Stomach (tissue), 8 donors: ENCODE measurements at regions not wholly inside any gene's neighbourhood (a gene's known extent, or its start where the extent isn't known, plus 50 kb on each side); places are given as distances from the start of the nearest gene placed in this dataset.

ENCODE experiments used
- DNase-seq, 2 donors: peaks; one replicate each; pipeline versions ENCODE4 v3.0.0 to v3.0.0-alpha.2; 2013 to 2019
- H3K27ac ChIP-seq, 5 donors: fragments of 200-600 bp in 4 of 5; sonication (generic) in 4 of 5; one replicate each; pipeline ENCODE4 v1.5.1; 2013 to 2019; ENCODE audit warnings: mild to moderate bottlenecking in 1 of 5, moderate library complexity in 1 of 5
- H3K27me3 ChIP-seq, 3 donors: fragments of 200-600 bp; sonication (generic); one replicate each; pipeline ENCODE4 v1.5.1; 2017 to 2019; ENCODE audit warnings: mixed run types in 1 of 3
- H3K36me3 ChIP-seq, 4 donors: fragments of 200-600 bp; sonication (generic); 1 replicate in 3 of 4; 2 replicates in 1 of 4; pipeline ENCODE4 v1.5.1; 2016 to 2019
- H3K4me1 ChIP-seq, 4 donors: fragments of 200-600 bp; sonication (generic); one replicate each; pipeline ENCODE4 v1.5.1; 2016 to 2019
- H3K4me3 ChIP-seq, 4 donors: fragments of 200-600 bp; sonication (generic) in 3 of 4; one replicate each; pipeline ENCODE4 v1.5.1; 2016 to 2019; ENCODE audit warnings: mild to moderate bottlenecking in 1 of 4
- H3K9me3 ChIP-seq, 4 donors: fragments of 200-600 bp; sonication (generic); one replicate each; pipeline ENCODE4 v1.5.1; 2016 to 2019
- CTCF ChIP-seq, 7 experiments: fragments of 450-650 bp in 4 of 7; fragments of 200-600 bp in 3 of 7; sonication (generic) in 3 of 7; IDR thresholded peaks; one replicate each; pipeline ENCODE4 v1.5.1; 2016 to 2019; ENCODE audit warnings: antibody characterized with exemption in 7 of 7, control low read depth in 2 of 7, mild to moderate bottlenecking in 1 of 7
- EP300 ChIP-seq: sonication (generic); formaldehyde crosslinking; IDR thresholded peaks from one replicate; pipeline ENCODE4 v1.6.1; 2017; ENCODE audit warnings: antibody characterized with exemption
- POLR2A ChIP-seq, 4 donors: fragments of 450-650 bp; IDR thresholded peaks; one replicate each; pipeline ENCODE4 v1.6.1; 2016; ENCODE audit warnings: antibody characterized with exemption in 4 of 4, control low read depth in 2 of 4, mild to moderate bottlenecking in 1 of 4, moderate library complexity in 1 of 4
- POLR2AphosphoS5 ChIP-seq, 3 donors: sonication (generic); formaldehyde crosslinking; IDR thresholded peaks; one replicate each; pipeline ENCODE4 v1.6.1; 2016; ENCODE audit warnings: antibody characterized with exemption in 3 of 3
- WGBS, 5 donors: extraction: QIAGEN DNeasy Blood & Tissue Kit in 3 of 5; methylation state at CpG; one replicate each; pipeline versions ENCODE4 v1.1.5 to v1.1.7; 2013 to 2018; 5-methylcytosine and 5-hydroxymethylcytosine counted together
- intact Hi-C: fragments of 100-400 bp; cut with DNase I; formaldehyde crosslinking; loops from one replicate; pipeline ENCODE4 v1.15.1; 2023; ENCODE audit warnings: low total_unique reads
- donor health status: healthy with polysubstance abuse.
- donor health status: Bipolar disorder and iron deficiency.
- donor health status: healthy.

- Histone ChIP-seq H3K27ac (no peak overlapping the region), H3K36me3 (no peaks in the 10 kb centered on the region), H3K27me3 (no peaks in the 10 kb centered on the region), H3K4me3 (no peak overlapping the region), H3K9me3 (peaks cover 0 to 18% (median 13%) of the 10 kb centered on the region in 4 donors), H3K4me1 (peaks cover 0 to 5% (median 0%) of the 10 kb centered on the region in 4 donors)
- TF ChIP-seq CTCF (IDR thresholded peaks at IDR 0.05) (no peak), EP300 (no peak), POLR2A (IDR thresholded peaks at IDR 0.05) (no peak), POLR2AphosphoS5 (IDR thresholded peaks at IDR 0.05) (no peak)
- DNase-seq = no peak
- WGBS, 5 donors = 83 to 98% (median 91%) methylated on average over 3 of the region's 3 CpGs
- intact Hi-C loops = no loop called here
Measured at GRCh38 chr14:66228267-66228970, 257.8 kb upstream of the CCDC196 start.

- Histone ChIP-seq H3K36me3 (no peaks in the 10 kb centered on the region), H3K4me3 (no peak overlapping the region), H3K27me3 (no peaks in the 10 kb centered on the region), H3K4me1 (peaks cover 0 to 7% (median 0%) of the 10 kb centered on the region in 4 donors), H3K27ac (no peak overlapping the region), H3K9me3 (peaks cover 0 to 18% (median 13%) of the 10 kb centered on the region in 4 donors)
- intact Hi-C loops = no loop called here
- no peak for DNase-seq
- TF ChIP-seq POLR2AphosphoS5 (IDR thresholded peaks at IDR 0.05) (no peak), EP300 (no peak), CTCF (IDR thresholded peaks at IDR 0.05) (no peak), POLR2A (IDR thresholded peaks at IDR 0.05) (no peak)
- 31 to 45% (median 39%) methylated on average over 4 of the region's 4 CpGs for WGBS, 5 donors
Measured at GRCh38 chr14:66231820-66232219, 254.4 kb upstream of the CCDC196 start.

GRCh38 chr14:66233591-66233990 is 252.6 kb upstream of the CCDC196 start:
- H3K4me1 ChIP-seq = peaks cover 0 to 7% (median 0%) of the 10 kb centered on the region in 4 donors
- no peak overlapping the region for H3K27ac ChIP-seq
- intact Hi-C loops = no loop called here
- TF ChIP-seq POLR2A (IDR thresholded peaks at IDR 0.05) (no peak), POLR2AphosphoS5 (IDR thresholded peaks at IDR 0.05) (no peak), CTCF (IDR thresholded peaks at IDR 0.05) (no peak), EP300 (no peak)
- H3K9me3 ChIP-seq = peaks cover 0 to 7% (median under 1%) of the 10 kb centered on the region in 4 donors
- H3K27me3 ChIP-seq = no peaks in the 10 kb centered on the region
- no peak for DNase-seq
- H3K4me3 ChIP-seq = no peak overlapping the region
- WGBS, 5 donors = 26 to 38% (median 29%) methylated on average over 4 of the region's 4 CpGs
- no peaks in the 10 kb centered on the region for H3K36me3 ChIP-seq

GRCh38 chr14:66234411-66234810 is 251.8 kb upstream of the CCDC196 start:
- Histone ChIP-seq H3K4me3 (no peak overlapping the region), H3K36me3 (no peaks in the 10 kb centered on the region), H3K27ac (no peak overlapping the region), H3K4me1 (peaks cover 0 to 7% (median 0%) of the 10 kb centered on the region in 4 donors), H3K27me3 (no peaks in the 10 kb centered on the region), H3K9me3 (no peaks in the 10 kb centered on the region)
- TF ChIP-seq POLR2A (IDR thresholded peaks at IDR 0.05) = no peak
- no peak for TF ChIP-seq CTCF (IDR thresholded peaks at IDR 0.05)
- no peak for TF ChIP-seq EP300
- no peak for TF ChIP-seq POLR2AphosphoS5 (IDR thresholded peaks at IDR 0.05)
- intact Hi-C loops = no loop called here
- WGBS, 5 donors = 64 to 83% (median 77%) methylated on average over 2 of the region's 2 CpGs
- DNase-seq = no peak
